Ammon's horn (tissue), 1 donor: ENCODE measurements at regions not wholly inside any gene's neighbourhood (a gene's known extent, or its start where the extent isn't known, plus 50 kb on each side); places are given as distances from the start of the nearest gene placed in this dataset.
"Not testable (repeated sequence)": the region's sequence is repeated elsewhere in the genome, so short reads cannot be mapped to it uniquely, and the experiment has no call there.

ENCODE experiments used
- DNase-seq: peaks from one replicate; pipeline ENCODE4 v3.0.0-alpha.2; 2016; ENCODE audit warnings: low spot score

- no peak for DNase-seq
Measured at GRCh38 chr14:53743371-53743770, 213.3 kb downstream of the BMP4 start.

- DNase-seq, result no peak
Measured at GRCh38 chr14:53742233-53742620, 214.4 kb downstream of the BMP4 start.

GRCh38 chr14:53741479-53742232, 215.0 kb downstream of the BMP4 start:
- no peak for DNase-seq

GRCh38 chr14:53740570-53740969, 216.1 kb downstream of the BMP4 start:
- DNase-seq, result no peak

GRCh38 chr14:53735916-53736315, 220.7 kb downstream of the BMP4 start:
- no peak for DNase-seq

GRCh38 chr14:53723221-53723620, 233.4 kb downstream of the BMP4 start:
- no peak for DNase-seq

- no peak for DNase-seq
Measured at GRCh38 chr14:53719536-53719935, 237.1 kb downstream of the BMP4 start.

- DNase-seq, result no peak
Measured at GRCh38 chr14:53716578-53716977, 240.0 kb downstream of the BMP4 start.

GRCh38 chr14:53715193-53715721, 241.4 kb downstream of the BMP4 start:
- no peak for DNase-seq

- no peak for DNase-seq
Measured at GRCh38 chr14:53714495-53715192, 242.0 kb downstream of the BMP4 start.

GRCh38 chr14:53712901-53713300, 243.7 kb downstream of the BMP4 start:
- DNase-seq, result not testable (repeated sequence)

GRCh38 chr14:53711205-53711604, 245.4 kb downstream of the BMP4 start:
- DNase-seq, result no peak

GRCh38 chr14:53710615-53711014, 246.0 kb downstream of the BMP4 start:
- no peak for DNase-seq

GRCh38 chr14:53709381-53709780, 247.2 kb downstream of the BMP4 start:
- DNase-seq, result no peak

- DNase-seq, result no peak
Measured at GRCh38 chr14:53703457-53703856, 253.2 kb downstream of the BMP4 start.

- no peak for DNase-seq
Measured at GRCh38 chr14:53701108-53701875, 255.3 kb downstream of the BMP4 start.

GRCh38 chr14:53696217-53696965, 260.2 kb downstream of the BMP4 start:
- no peak for DNase-seq

- DNase-seq, result no peak
Measured at GRCh38 chr14:53695692-53696214, 260.9 kb downstream of the BMP4 start.

- no peak for DNase-seq
Measured at GRCh38 chr14:53692885-53693284, 263.7 kb downstream of the BMP4 start.

GRCh38 chr14:53692451-53692850, 264.2 kb downstream of the BMP4 start:
- DNase-seq, result no peak

- no peak for DNase-seq
Measured at GRCh38 chr14:53683229-53683628, 273.4 kb downstream of the BMP4 start.

GRCh38 chr14:53672526-53672925, 284.1 kb downstream of the BMP4 start:
- DNase-seq, result no peak
